IPS-18c (cell line): ENCODE measurements at regions not wholly inside any gene's neighbourhood (a gene's known extent, or its start where the extent isn't known, plus 50 kb on each side); places are given as distances from the start of the nearest gene placed in this dataset.

ENCODE experiments used
- H3K4me3 ChIP-seq: 2 replicates; pipeline ENCODE4 v1.7.0; 2013; ENCODE audit warnings: low read depth, mild to moderate bottlenecking, low read length, moderate library complexity; ENCODE audit not compliant: insufficient read depth
- H3K9me3 ChIP-seq: one replicate; pipeline ENCODE4 v1.6.1; 2013; ENCODE audit warnings: mild to moderate bottlenecking, low read length, moderate library complexity; ENCODE audit not compliant: control insufficient read depth, insufficient read depth

DNA sequence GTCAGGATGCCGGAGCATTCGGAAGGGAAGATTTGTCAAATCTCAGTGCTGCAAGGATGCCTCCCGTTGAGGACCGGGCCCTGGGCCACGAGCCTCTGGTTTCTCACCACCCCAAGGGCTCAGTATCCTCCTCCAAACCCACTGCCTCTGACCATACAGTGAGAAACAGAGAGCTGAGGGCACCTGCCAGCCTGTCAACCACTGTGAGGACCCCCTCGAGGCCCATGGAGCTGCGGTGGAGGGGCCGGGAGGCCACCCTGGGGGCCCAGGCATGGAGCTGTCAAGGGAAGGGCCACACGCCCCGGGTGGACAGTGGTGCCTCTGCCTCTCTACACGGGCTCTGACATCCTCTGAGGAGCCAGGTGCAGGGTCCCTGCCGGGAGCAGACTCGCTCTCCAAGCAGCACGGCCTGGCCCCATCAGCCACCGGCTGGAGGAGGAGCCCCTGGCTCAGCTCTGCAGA is 248.0 kb upstream of the TCERG1L start:
- peaks cover 10% of the 10 kb centered on the region for H3K9me3 ChIP-seq
- no peak overlapping the region for H3K4me3 ChIP-seq

DNA sequence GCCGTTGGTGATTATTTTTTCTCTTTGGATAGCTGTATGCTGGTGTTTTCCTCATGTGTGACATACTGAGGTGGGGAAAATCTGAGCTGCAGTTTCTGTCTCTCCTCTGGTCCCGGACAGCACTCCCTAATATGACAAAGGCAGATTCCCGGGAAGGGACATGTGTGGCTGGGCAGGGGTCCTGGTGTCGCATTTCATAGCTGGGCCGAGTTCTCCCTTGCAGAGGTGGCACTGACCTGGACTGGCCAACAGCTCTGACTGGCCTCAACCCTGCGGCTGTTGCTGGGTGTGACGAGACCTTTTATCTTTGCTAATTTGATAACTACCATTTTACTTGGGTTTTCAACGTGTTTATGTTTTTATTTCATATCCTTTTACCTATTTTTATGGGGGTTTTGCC is 248.6 kb upstream of the TCERG1L start:
- H3K9me3 ChIP-seq: peaks cover 10% of the 10 kb centered on the region
- H3K4me3 ChIP-seq: no peak overlapping the region

DNA sequence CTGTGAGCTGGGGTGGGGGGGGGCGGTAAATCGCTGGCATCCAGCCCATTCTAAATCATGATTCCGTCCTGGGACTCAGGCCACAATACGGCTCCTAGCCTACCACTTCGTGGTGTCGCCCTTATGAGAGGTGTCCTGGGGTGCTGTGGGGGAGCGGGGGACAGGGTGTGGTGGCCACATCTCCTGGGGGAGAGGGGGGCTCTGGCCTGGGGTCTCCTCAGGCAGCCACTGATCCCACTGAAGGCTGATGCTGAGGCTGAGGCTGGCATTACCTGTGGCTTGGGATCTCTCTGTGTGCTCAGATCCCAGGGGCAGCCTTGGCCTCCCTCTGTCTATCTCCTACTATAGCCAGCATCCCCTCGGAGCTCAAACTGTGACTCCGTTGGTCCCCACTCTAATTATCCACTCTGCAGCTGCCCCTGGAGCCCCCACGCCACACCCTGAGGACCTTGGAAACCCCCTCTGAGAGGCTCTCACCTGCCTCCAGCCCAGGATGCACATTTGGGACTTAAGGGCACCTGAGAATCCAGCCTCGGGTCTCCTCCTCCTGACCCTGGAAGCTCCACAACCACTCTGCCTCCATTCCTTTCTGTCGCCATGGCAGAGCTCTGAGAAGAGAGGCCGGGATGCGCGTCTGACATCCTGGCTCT is 249.3 kb upstream of the TCERG1L start:
- no peak overlapping the region for H3K4me3 ChIP-seq
- H3K9me3 ChIP-seq: peaks cover 10% of the 10 kb centered on the region

DNA sequence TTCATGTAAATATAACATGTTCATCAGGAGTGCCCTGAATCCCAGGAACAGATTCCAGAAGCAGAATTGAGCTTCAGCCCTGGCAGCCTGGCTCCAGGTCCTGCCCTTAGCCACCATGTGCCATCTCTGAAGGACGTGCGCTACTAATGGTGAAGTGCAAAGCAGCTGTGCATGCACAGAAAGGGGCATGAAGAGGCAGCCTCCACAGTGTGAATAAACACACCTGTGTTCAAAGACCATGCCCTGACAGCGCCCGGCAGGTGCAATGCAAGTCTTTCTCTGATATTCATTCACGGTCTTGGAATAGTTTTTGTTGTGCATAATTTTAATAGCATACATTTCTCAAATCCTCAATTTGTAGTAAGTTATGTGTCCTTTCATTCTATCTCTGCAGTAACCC is 250.4 kb upstream of the TCERG1L start:
- Histone ChIP-seq H3K4me3 (no peak overlapping the region), H3K9me3 (peaks cover 4% of the 10 kb centered on the region)

DNA sequence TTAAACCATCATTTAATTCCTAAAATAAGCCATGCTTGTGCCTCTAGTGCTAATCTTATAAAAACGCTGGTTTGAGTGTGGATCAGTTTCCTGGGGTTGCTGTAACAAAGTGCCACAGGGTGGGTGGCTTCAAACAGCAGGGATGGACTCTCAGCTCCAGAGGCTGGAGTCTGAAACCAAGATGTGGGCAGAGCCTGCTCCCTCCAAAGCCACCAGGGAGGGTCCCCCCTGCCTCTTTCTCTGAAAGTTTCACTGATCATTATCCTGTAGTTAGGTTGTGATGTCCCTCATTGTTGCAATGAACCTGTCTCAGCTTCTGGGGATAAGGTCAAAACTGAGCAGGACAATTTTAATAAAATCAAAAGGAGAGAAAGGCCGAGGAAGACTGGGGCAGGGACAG is 251.9 kb upstream of the TCERG1L start:
- no peak overlapping the region for H3K4me3 ChIP-seq
- H3K9me3 ChIP-seq: peaks cover 8% of the 10 kb centered on the region

DNA sequence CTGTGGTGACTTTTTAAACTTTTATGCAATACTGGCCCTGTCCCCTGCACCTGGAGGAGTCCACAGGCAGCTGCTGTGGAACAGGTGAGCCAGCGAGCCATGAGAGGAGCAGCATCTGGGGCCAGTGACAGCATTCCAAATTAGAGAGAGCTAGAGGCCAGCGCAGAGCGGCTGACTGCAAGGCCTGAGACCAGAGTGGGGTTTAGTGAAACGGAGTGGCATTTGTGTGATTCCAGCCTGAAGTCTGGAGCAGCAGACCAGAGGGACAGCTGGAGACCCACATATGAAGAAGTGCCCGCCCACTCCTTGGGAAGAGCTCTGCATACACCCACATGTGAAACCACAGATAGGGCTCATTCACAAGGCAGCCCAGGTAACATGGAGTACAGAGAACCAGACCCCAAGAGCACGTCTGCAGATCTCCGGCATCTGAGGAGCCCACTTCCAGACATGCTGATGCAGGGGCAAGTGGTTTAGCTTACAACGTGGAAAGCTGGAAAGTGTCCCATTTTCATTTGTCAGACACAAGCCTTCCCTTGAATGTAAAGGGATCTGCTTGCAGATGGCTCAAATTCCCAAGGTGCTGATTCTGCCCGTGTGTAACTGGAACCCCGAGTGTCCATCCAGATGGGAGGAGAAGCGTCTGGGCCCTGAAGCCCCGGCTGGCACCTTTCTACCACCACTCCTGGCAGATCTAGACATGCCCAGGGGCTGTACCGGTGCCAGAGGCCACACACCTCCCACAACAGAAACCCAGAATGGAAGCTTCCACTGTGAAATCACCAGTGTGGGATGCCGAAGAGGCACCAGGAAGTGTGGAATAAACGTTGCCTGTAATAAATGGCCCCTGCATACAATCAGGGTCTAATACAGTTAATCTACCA is 256.0 kb upstream of the TCERG1L start:
- no peak overlapping the region for H3K4me3 ChIP-seq
- H3K9me3 ChIP-seq: peaks cover 8% of the 10 kb centered on the region

DNA sequence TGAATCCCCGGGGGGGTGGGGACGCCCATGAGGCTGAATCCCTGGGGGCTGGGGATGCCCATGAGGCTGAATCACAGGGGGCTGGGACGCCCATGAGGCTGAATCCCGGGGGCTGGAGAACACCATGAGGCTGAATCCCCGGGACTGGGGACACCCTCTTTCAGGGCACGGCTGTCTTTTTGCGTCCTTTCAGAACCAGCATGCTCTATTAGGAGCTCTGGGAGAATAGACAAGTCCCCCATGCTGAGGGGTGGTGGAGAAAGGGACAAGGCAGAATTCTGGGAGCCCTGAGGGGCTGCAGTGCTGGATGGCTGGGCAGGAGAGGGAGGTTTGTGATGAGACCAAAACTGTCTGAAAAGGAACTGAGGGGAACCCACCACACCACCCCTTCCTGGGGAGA is 257.3 kb upstream of the TCERG1L start:
- H3K4me3 ChIP-seq: no peak overlapping the region
- peaks cover 5% of the 10 kb centered on the region for H3K9me3 ChIP-seq

DNA sequence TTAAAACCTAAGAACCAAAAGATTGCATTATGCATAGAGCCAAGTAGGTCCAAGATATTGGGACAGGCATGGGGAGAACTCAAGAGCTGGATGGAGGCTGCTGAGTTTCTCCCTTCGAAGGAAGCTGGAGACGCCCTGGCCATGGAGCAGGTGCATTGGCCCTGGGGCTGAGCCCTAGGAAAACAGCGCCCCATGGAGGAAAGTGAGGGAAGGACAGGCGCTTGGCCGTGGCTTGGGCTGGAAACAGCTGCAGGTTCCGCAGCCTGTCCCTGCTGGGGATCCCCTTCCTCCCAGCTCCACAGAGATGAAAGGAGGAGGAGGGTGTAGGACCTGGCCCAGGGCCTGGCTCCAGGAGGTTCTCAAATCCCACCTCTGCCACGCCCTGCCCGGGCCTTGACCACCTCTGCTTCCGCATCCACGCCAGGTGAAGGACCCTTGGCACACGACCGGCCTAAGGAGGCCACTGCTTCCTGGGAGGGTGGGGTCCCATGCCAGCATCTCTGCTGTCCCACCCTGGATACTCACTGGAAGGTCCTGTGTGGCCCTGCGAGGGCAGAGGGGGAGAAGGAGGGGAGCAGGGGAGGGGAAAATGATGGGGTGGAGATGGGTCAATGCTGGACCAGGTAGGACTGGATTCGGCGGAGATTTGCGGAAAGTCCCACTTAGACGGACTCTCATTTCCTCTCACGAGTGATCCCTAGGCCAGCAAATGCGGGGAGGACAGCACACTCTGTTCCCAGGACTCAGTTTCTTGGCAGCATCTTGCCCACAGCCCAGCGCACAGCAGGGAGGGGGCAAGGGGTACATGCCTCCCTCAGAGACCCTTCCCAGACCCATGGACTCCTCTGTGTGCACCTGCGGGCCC is 258.6 kb upstream of the TCERG1L start:
- Histone ChIP-seq H3K9me3 (peaks cover 5% of the 10 kb centered on the region), H3K4me3 (no peak overlapping the region)

DNA sequence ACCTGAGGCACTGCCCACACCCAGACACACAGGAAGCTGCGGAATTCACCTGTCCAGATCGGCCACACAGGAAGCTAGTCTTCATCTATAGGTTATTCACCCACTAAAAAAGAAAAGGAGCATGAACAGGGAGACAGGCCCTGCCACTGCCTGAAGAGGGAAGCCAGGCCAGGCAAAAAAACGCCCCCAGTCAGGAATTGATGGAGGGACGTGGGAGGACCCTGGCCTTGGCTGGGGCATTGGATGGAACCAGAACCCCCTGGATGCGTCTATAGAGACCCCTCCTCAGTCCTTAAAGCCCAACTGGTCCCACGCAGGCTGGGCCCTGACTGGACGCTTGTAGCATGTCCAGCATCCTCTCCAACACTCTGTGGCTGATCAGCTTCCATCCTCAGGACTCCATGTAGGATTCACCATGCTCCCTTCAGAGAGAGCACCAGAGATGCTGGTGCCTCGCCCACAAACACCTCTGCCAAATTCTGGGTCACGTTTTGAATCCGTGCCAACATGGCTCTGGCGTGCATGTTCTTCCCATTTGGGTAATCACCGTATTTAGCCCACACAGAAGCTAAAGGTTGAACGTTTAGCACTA is 259.3 kb upstream of the TCERG1L start:
- Histone ChIP-seq H3K4me3 (no peak overlapping the region), H3K9me3 (peaks cover 5% of the 10 kb centered on the region)

DNA sequence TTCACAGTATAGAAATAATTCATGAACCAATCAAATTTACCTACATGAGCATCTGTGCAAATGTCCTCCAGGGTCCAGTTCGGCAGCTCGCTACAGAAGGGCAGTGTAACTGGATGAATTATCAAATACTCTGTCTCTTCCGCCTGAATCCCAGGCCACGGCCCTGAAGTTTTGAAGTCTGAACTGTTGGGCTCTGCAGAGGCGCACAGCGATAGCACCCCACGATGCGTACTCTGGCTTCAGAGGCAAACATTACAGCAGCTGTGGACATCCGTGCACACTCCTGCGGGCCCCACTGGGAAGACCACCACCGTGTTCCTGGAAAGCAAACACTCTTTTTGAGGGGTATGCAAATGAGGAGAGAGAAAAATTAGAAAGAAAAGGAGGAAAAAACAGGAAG is 259.8 kb upstream of the TCERG1L start:
- Histone ChIP-seq H3K4me3 (no peak overlapping the region), H3K9me3 (peaks cover 5% of the 10 kb centered on the region)

DNA sequence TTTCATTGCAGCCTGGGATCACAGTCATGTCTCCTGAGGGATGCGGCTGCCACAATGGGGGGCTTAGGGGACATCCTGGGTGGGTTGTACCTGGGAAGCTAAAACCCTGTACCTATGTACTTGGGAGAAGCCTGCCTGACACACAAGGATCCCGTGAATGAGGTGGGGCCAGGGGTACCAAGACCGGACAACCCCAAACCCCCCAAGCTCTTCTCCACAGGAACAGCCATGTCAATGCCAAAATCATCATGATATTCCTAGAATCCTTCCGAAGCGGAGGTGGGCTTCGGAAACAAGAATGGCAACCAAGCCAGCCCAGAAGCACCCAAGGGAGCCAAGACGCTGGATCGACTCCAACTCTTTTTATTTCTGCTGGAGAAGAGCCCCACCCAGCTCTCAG is 260.3 kb upstream of the TCERG1L start:
- peaks cover 7% of the 10 kb centered on the region for H3K9me3 ChIP-seq
- H3K4me3 ChIP-seq: no peak overlapping the region

DNA sequence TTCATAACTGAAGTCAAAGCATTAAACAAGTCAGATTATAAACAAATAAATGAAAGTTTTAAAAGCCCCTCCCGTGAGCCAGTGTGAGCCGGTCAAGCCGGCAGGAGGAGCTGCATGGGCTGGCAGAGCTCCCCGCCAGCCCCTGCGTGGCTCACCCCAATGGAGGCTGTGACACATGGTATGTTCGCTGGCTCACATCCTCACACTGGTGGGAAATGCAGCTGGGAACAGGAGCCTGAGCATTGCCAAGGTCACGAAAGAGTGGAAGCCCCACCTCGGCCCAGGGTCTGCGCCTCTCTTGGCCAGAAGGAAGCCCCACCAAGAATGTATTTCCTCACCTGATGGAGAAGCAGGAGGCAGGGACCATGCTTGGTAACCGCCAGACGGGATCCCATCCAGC is 261.7 kb upstream of the TCERG1L start:
- Histone ChIP-seq H3K9me3 (peaks cover 6% of the 10 kb centered on the region), H3K4me3 (no peak overlapping the region; the same call in 1 of the 2 replicates)

DNA sequence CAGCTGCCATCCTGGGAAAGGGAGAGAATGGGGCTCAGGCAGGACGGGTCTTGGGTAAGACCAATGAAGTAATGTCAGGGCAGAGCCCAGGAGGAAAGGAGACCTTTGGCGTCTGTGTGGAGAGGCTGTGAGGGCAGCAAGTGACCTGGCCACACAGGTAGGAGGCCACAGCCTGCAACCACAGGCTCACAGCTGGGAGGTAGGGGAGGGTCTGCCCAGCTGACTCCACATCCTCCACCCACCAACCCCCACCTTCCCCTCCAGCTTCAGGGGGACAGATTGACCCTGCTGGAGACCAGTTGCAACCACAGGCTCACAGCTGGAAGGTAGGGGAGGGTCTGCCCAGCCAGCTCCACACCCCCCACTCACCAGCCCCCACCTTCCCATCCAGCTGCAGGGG is 262.2 kb upstream of the TCERG1L start:
- H3K9me3 ChIP-seq: peaks cover 6% of the 10 kb centered on the region
- H3K4me3 ChIP-seq: no peak overlapping the region; the same call in 1 of the 2 replicates

DNA sequence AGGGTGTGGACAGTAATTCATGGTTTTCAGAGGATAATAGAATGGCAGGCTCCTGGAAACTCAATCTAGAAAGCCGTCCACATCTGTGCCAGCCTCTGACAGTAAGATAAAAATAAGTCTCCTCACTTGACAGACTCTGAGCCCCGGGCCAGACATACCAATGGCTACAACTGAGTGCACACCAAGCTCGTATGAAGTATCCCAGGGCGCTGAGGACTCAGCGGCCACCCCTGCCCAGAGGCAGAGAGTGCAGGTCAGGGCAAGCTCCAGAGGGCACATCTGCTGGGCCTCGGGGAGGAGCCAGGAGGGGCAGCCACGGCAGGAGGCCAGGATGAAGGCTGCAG is 262.8 kb upstream of the TCERG1L start:
- Histone ChIP-seq H3K4me3 (no peak overlapping the region), H3K9me3 (peaks cover 6% of the 10 kb centered on the region)

DNA sequence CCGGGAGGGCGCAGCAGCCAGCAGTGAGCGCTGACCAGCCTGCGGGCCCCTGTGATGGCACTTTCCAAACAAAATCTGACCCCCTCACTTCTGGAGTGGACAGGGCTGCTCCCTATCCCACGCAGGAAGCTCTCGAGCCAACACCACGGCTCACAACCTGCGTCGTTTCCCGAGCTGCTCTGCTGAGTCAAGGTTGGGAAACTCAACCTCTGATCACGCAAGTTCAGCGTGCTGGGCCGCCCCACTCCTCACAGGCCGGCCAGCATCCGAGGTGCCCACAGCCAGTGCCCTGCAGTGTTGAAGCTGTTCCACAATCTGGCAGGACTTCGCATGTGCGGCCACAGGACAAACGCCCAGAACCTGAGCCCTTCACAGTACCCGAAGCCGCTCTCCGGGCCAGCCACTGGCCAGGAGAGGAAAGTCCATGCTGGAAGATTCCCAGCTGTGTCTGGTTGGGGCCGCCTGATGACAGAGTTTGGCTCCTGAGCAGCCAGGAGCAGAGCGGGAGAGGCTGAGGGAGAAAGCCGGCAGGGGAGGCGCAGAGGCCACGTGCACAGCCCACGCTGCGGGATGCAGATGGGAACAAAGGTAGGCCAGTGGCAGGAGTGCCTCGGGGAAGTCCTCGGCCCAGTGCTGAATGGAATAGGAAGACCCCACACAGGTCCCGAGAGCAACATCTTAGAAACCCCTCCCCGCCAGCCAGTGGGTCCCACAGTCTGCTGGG is 263.3 kb upstream of the TCERG1L start:
- Histone ChIP-seq H3K4me3 (no peak overlapping the region), H3K9me3 (peaks cover 8% of the 10 kb centered on the region)

DNA sequence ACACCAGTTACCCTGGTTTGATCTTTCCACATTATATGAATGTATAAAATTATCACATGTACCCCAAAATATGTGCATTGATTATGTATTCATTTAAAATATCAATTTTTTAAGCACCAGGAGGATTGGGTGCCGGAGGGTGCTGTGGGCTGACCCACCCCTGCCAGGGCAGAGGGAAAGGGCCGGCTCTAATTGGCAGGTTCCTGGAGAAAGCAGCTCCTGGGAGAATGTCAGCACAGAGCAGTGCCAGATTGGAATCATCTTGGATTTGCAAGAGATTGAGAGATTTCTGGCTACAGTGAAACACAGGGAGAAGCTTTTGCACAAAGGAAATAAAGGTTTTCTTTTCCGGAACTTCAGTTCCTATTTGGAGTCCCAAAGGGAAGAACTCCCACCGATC is 264.4 kb upstream of the TCERG1L start:
- H3K9me3 ChIP-seq: peaks cover 10% of the 10 kb centered on the region

More for the DNA sequence above, 264.4 kb upstream of the TCERG1L start:
- H3K4me3 ChIP-seq: no peak overlapping the region
